RWPE2 (cell line): ENCODE measurements at regions not wholly inside any gene's neighbourhood (a gene's known extent, or its start where the extent isn't known, plus 50 kb on each side); places are given as distances from the start of the nearest gene placed in this dataset.
"Not testable (repeated sequence)": the region's sequence is repeated elsewhere in the genome, so short reads cannot be mapped to it uniquely, and the experiment has no call there.

ENCODE experiments used
- ATAC-seq: fragments of 200-7000 bp; cut with Tn5 transposase; 3 replicates; pipeline ENCODE4 v1.9.1; 2021; ENCODE audit warnings: low read depth
- DNase-seq: peaks from one replicate; pipeline ENCODE4 v3.0.0-alpha.2; 2020; ENCODE audit warnings: low spot score
- H3K27ac ChIP-seq: fragments of 450-650 bp; 2 replicates; pipeline ENCODE4 v1.5.1; 2017; ENCODE audit warnings: mild to moderate bottlenecking; ENCODE audit not compliant: poor library complexity, severe bottlenecking
- H3K27me3 ChIP-seq: fragments of 250-450 bp; sonication (Bioruptor Pico); 2 replicates; pipeline ENCODE4 v1.5.1; 2021; ENCODE audit warnings: mild to moderate bottlenecking, moderate library complexity; ENCODE audit not compliant: insufficient read depth, poor library complexity, severe bottlenecking
- H3K36me3 ChIP-seq: fragments of 250-450 bp; sonication (Bioruptor Pico); 2 replicates; pipeline ENCODE4 v1.5.1; 2020; ENCODE audit warnings: low read depth, mild to moderate bottlenecking, moderate library complexity
- H3K4me1 ChIP-seq: fragments of 250-450 bp; sonication (Bioruptor Pico); 2 replicates; pipeline ENCODE4 v1.5.1; 2021; ENCODE audit warnings: mild to moderate bottlenecking, moderate library complexity; ENCODE audit not compliant: insufficient read depth, poor library complexity, severe bottlenecking
- H3K4me3 ChIP-seq: fragments of 250-450 bp; sonication (Bioruptor Pico); 2 replicates; pipeline ENCODE4 v1.5.1; 2021; ENCODE audit warnings: mild to moderate bottlenecking, moderate library complexity; ENCODE audit not compliant: severe bottlenecking
- H3K9me3 ChIP-seq: fragments of 250-450 bp; sonication (Bioruptor Pico); 2 replicates; pipeline ENCODE4 v1.5.1; 2021; ENCODE audit warnings: mild to moderate bottlenecking, moderate library complexity; ENCODE audit not compliant: severe bottlenecking
- TF ChIP-seq, protein P1 (sequence below): fragments of 450-650 bp; IDR thresholded peaks from one replicate; pipeline ENCODE4 v1.5.1; 2017; ENCODE audit warnings: mild to moderate bottlenecking, moderate library complexity; ENCODE audit not compliant: poor library complexity, severe bottlenecking

DNA sequence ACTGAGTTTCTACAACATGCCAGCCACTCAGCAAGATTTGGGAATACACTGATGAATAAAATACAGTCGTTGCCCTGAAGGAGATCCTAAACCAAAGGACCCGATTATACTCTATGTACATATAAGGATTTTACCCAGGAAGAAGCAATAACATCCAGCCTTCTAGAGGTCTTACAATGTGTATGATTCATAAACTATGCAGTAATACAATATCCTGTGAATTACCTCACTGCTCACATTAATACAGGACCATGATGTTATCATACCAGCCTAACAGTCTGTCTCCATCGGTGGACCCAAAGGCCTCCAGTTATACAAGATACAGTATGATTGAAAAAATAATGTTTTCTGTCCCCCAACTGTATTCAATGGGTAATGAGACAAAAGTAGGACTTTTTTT is 310.5 kb upstream of the TRPM3 start:
- DNase-seq = no peak

DNA sequence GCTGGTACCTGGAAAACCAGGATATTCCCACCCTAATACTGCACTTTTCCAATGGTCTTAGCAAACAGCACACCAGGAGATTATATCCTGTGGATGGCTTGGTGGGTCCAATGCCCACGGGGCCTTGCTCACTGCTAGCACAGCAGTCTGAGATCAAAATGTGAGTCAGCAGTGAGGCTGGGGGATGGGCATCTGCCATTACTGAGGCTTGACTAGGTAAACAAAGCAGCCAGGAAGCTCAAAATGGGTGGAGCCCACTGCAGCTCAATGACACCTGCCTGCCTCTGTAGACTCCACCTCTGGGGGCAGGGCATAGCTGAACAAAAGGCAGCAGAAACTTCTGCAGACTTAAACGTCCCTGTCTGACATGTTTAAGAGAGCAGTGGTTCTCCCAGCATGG is 285.9 kb upstream of the TRPM3 start:
- not testable (repeated sequence) for H3K4me1 ChIP-seq, H3K27ac ChIP-seq, DNase-seq, H3K9me3 ChIP-seq, H3K27me3 ChIP-seq, H3K36me3 ChIP-seq, ATAC-seq, H3K4me3 ChIP-seq

More for the DNA sequence above, 310.5 kb upstream of the TRPM3 start:
- TF ChIP-seq, protein P1, sequence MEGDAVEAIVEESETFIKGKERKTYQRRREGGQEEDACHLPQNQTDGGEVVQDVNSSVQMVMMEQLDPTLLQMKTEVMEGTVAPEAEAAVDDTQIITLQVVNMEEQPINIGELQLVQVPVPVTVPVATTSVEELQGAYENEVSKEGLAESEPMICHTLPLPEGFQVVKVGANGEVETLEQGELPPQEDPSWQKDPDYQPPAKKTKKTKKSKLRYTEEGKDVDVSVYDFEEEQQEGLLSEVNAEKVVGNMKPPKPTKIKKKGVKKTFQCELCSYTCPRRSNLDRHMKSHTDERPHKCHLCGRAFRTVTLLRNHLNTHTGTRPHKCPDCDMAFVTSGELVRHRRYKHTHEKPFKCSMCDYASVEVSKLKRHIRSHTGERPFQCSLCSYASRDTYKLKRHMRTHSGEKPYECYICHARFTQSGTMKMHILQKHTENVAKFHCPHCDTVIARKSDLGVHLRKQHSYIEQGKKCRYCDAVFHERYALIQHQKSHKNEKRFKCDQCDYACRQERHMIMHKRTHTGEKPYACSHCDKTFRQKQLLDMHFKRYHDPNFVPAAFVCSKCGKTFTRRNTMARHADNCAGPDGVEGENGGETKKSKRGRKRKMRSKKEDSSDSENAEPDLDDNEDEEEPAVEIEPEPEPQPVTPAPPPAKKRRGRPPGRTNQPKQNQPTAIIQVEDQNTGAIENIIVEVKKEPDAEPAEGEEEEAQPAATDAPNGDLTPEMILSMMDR = no peak
- H3K27ac ChIP-seq = no peak overlapping the region
- H3K4me3 ChIP-seq = no peak overlapping the region
- peaks cover 3% of the 10 kb centered on the region for H3K27me3 ChIP-seq
- H3K9me3 ChIP-seq = no peaks in the 10 kb centered on the region
- no peaks in the 10 kb centered on the region for H3K36me3 ChIP-seq
- no peaks in the 10 kb centered on the region for H3K4me1 ChIP-seq
- no peak for ATAC-seq

DNA sequence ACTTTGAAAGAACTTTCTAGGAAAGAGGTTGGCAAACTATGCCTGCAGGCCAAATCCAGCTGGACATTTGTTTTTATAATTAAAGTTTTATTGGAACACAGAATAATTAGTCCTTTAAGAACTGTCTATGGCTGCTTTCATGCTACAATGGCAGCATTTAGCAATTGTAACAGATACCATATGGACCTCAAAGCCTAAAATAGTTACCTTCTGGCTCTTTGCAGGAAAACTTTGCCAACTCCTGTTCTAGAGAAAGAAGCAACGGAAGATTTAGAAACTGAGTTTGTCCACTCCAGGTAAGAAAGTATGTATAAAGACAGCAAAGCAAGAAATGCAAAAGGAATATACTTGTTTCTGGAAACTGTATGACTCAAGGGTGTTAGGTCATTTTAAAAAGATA is 281.7 kb upstream of the TRPM3 start:
- peaks cover 4% of the 10 kb centered on the region for H3K27me3 ChIP-seq
- no peak for DNase-seq
- TF ChIP-seq, protein P1 = no peak

DNA sequence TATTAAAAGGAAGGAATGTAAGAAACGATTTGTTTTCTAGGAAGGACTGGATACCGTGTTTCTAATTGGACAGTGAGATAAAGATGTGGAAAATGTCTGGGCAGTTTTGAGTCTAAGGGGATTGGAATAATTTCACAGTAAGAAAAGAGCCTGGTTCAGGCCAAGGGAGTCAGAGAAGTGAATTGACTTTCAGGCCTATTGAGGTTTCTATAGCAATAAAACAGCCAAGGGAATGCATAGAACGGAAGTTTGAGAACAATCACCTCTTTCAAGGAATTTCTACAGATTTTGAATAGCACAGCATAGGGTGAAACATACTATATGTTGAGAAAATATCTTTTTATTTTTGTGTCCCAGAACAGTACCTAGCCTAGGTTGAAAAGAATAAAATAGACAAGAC is 271.6 kb upstream of the TRPM3 start:
- ATAC-seq (no peak), DNase-seq (no peak)
- Histone ChIP-seq H3K9me3 (no peaks in the 10 kb centered on the region), H3K36me3 (no peaks in the 10 kb centered on the region), H3K27ac (no peak overlapping the region), H3K4me3 (no peak overlapping the region), H3K4me1 (no peaks in the 10 kb centered on the region), H3K27me3 (peaks cover 7% of the 10 kb centered on the region)
- TF ChIP-seq, protein P1 = no peak

More for the DNA sequence above, 281.7 kb upstream of the TRPM3 start:
- H3K9me3 ChIP-seq = no peaks in the 10 kb centered on the region
- no peak overlapping the region for H3K27ac ChIP-seq
- no peaks in the 10 kb centered on the region for H3K4me1 ChIP-seq
- no peak for ATAC-seq
- no peak overlapping the region for H3K4me3 ChIP-seq
- H3K36me3 ChIP-seq = no peaks in the 10 kb centered on the region

DNA sequence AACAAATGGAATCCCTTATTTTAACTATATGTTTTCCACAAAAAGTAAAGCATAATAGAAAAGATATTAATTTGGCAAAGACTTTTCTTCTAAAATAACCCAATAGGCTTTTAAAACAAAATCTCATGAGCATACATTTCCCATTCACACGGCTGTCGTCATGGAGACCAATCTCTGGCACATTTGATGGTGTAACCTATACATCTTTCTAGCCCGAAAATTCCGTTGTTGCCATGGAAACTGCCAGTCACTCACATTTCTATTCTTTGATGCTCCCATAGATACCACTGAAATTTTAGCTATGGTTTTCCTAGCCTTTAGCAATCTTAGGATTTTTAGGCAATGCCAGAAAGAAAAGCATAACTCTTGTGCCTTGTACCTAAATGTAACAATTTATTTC is 262.9 kb upstream of the TRPM3 start:
- H3K27ac ChIP-seq = no peak overlapping the region
- H3K36me3 ChIP-seq = no peaks in the 10 kb centered on the region
- no peak for ATAC-seq
- H3K9me3 ChIP-seq = no peaks in the 10 kb centered on the region
- TF ChIP-seq, protein P1 = no peak
- no peak overlapping the region for H3K4me3 ChIP-seq
- no peaks in the 10 kb centered on the region for H3K27me3 ChIP-seq
- DNase-seq = no peak
- no peaks in the 10 kb centered on the region for H3K4me1 ChIP-seq
